ENCODE measurements at regions not wholly inside any gene's neighbourhood (a gene's known extent, or its start where the extent isn't known, plus 50 kb on each side); places are given as distances from the start of the nearest gene placed in this dataset.
"Not testable (repeated sequence)": the region's sequence is repeated elsewhere in the genome, so short reads cannot be mapped to it uniquely, and the experiment has no call there.

DNA sequence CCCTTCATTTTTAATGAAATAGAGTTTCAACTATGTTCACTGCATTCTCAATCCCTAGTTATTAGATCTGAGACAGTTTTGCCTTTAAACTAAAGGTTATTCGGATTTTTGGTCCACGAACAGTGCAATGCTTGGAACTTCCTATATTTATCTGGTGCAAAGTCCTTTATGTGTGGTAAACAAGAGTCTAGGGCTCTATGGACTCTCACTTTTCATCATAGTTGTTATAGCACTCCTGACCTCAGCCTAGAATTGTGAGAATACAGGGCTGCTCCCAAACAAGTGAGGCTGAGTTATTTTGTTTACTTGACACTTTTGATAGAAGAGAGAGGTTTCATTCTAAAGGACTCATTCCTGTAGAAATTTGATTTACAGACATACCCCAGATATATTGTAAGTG is 692.1 kb downstream of the TTLL7 start:
- FAIRE-seq; RAD21 ChIA-PET (ENCODE audit: unreplicated experiment); H3K27ac ChIP-seq (ENCODE audit: control insufficient read depth, insufficient read depth); H2AFZ ChIP-seq (ENCODE audit: control insufficient read depth, low read depth, low read length); H3K9me3 ChIP-seq (replicated peaks; ENCODE audit: control insufficient read depth, insufficient read depth, low read length); H4K20me1 ChIP-seq (ENCODE audit: control insufficient read depth, insufficient read depth); CTCF ChIA-PET; H3K4me1 ChIP-seq (ENCODE audit: control insufficient read depth, insufficient read depth, low read length); H3K36me3 ChIP-seq (ENCODE audit: control insufficient read depth in 2 of 2, insufficient read depth in 2 of 2, low read length in 1 of 2); in situ Hi-C loops (cut with MboI); intact Hi-C loops (cut with micrococcal nuclease; ENCODE audit: unreplicated experiment); SMC1A ChIA-PET (ENCODE audit: uncharacterized antibody, unreplicated experiment); H3K4me3 ChIP-seq; H3K4me2 ChIP-seq (ENCODE audit: control insufficient read depth, insufficient read depth); BruUV-seq (replicated peaks); DNase-seq (ENCODE audit: low read depth, low spot score); H3K27me3 ChIP-seq (replicated peaks in 1 of 2; ENCODE audit: control insufficient read depth in 2 of 2, insufficient read depth in 2 of 2, low read length in 1 of 2); H3K9ac ChIP-seq (ENCODE audit: control insufficient read depth, insufficient read depth, low read length); ATAC-seq; H3K79me2 ChIP-seq (ENCODE audit: control insufficient read depth, insufficient read depth, low read length); POLR2A ChIA-PET: not testable (repeated sequence)
- 62% methylated on average over 2 of the region's 2 CpGs for WGBS (ENCODE audit: insufficient coverage, insufficient replicate concordance, low lambda C conversion rate, missing lambda C conversion rate)

DNA sequence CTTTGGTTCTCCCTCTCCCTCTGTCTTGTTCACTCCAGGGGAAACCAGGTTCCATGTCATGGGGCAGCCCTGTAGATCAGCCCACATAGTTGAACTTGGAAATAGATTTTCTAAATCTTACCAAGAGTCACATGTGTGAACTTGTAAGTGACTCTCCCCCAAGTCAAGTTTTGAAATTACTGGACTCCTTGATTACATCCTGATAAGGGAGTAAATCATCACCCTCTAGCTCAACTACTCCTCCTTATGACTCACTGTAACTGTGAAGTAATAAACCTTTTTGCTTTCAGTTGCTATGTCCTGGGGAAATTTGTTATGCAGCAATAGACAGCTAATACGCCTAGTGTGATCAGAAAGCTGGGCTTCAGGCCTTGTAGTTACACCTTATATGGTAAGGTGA is 703.3 kb downstream of the TTLL7 start:
- ATAC-seq: peak; percentile 66
- H3K27ac ChIP-seq (ENCODE audit: control insufficient read depth, insufficient read depth); RAD21 ChIA-PET (ENCODE audit: unreplicated experiment); H3K4me2 ChIP-seq (ENCODE audit: control insufficient read depth, insufficient read depth); H3K79me2 ChIP-seq (ENCODE audit: control insufficient read depth, insufficient read depth, low read length); H3K4me3 ChIP-seq; POLR2A ChIA-PET; BruUV-seq (replicated peaks); H3K36me3 ChIP-seq (ENCODE audit: control insufficient read depth in 2 of 2, insufficient read depth in 2 of 2, low read length in 1 of 2); H3K9me3 ChIP-seq (replicated peaks; ENCODE audit: control insufficient read depth, insufficient read depth, low read length); FAIRE-seq; SMC1A ChIA-PET (ENCODE audit: uncharacterized antibody, unreplicated experiment); DNase-seq (ENCODE audit: low read depth, low spot score); in situ Hi-C loops (cut with MboI); H2AFZ ChIP-seq (ENCODE audit: control insufficient read depth, low read depth, low read length); CTCF ChIA-PET; H3K9ac ChIP-seq (ENCODE audit: control insufficient read depth, insufficient read depth, low read length); intact Hi-C loops (cut with micrococcal nuclease; ENCODE audit: unreplicated experiment); H3K4me1 ChIP-seq (ENCODE audit: control insufficient read depth, insufficient read depth, low read length); H4K20me1 ChIP-seq (ENCODE audit: control insufficient read depth, insufficient read depth); H3K27me3 ChIP-seq (replicated peaks in 1 of 2; ENCODE audit: control insufficient read depth in 2 of 2, insufficient read depth in 2 of 2, low read length in 1 of 2): not testable (repeated sequence)
- WGBS (ENCODE audit: insufficient coverage, insufficient replicate concordance, low lambda C conversion rate, missing lambda C conversion rate): 0% methylated on average over 1 of the region's 1 CpG

DNA sequence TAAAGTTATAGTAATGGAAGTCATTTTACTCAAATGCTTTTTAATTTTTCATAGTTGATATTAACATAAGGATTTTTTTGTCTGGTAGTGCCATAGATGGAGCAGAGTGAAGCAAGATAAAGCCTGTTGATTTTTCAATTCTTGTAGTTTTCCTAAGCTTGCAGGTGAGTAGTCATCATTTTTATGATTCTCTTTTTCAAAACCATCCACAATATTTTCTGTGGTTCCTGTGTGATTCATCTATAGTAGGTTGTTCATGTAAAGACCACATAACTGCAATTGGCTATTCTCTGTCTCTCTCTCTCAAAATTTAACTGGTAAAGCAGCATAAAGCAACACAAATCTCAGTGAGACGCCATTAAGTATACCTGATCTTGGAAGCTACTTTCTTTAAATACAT is 711.5 kb downstream of the TTLL7 start:
- RAD21 ChIA-PET (ENCODE audit: unreplicated experiment); SMC1A ChIA-PET (ENCODE audit: uncharacterized antibody, unreplicated experiment); DNase-seq (ENCODE audit: low read depth, low spot score); H3K27me3 ChIP-seq (replicated peaks in 1 of 2; ENCODE audit: control insufficient read depth in 2 of 2, insufficient read depth in 2 of 2, low read length in 1 of 2); H3K27ac ChIP-seq (ENCODE audit: control insufficient read depth, insufficient read depth); POLR2A ChIA-PET; H3K9me3 ChIP-seq (replicated peaks; ENCODE audit: control insufficient read depth, insufficient read depth, low read length); FAIRE-seq; in situ Hi-C loops (cut with MboI); H2AFZ ChIP-seq (ENCODE audit: control insufficient read depth, low read depth, low read length); CTCF ChIA-PET; H4K20me1 ChIP-seq (ENCODE audit: control insufficient read depth, insufficient read depth); H3K9ac ChIP-seq (ENCODE audit: control insufficient read depth, insufficient read depth, low read length); ATAC-seq; H3K4me1 ChIP-seq (ENCODE audit: control insufficient read depth, insufficient read depth, low read length); H3K4me2 ChIP-seq (ENCODE audit: control insufficient read depth, insufficient read depth); H3K4me3 ChIP-seq; intact Hi-C loops (cut with micrococcal nuclease; ENCODE audit: unreplicated experiment); H3K79me2 ChIP-seq (ENCODE audit: control insufficient read depth, insufficient read depth, low read length); H3K36me3 ChIP-seq (ENCODE audit: control insufficient read depth in 2 of 2, insufficient read depth in 2 of 2, low read length in 1 of 2); BruUV-seq (replicated peaks): not testable (repeated sequence)
- 0% methylated on average over 1 of the region's 1 CpG for WGBS (ENCODE audit: insufficient coverage, insufficient replicate concordance, low lambda C conversion rate, missing lambda C conversion rate)

DNA sequence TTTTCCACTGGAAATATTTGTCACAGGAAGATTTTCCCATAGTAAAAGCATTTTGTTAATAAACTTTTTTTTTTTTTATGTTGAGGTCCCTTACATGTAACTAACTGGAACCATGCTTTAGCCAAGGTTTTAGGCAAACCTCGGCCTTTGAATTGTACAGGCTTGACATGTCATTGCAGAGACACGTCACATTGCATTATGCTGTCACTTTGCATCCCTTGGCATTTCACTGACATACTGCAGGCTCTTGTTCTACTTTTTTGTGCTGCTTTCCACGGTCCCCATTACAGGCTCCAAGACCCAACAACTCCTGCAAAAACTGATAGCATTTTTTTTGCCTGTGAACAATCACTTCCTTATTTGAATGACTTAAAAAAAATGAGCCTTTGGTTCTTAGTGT is 724.3 kb downstream of the TTLL7 start:
- POLR2A ChIA-PET; H3K27ac ChIP-seq (ENCODE audit: control insufficient read depth, insufficient read depth); in situ Hi-C loops (cut with MboI); H3K4me1 ChIP-seq (ENCODE audit: control insufficient read depth, insufficient read depth, low read length); FAIRE-seq; CTCF ChIA-PET; H3K36me3 ChIP-seq (ENCODE audit: control insufficient read depth in 2 of 2, insufficient read depth in 2 of 2, low read length in 1 of 2); DNase-seq (ENCODE audit: low read depth, low spot score); BruUV-seq (replicated peaks); H3K79me2 ChIP-seq (ENCODE audit: control insufficient read depth, insufficient read depth, low read length); H3K9me3 ChIP-seq (replicated peaks; ENCODE audit: control insufficient read depth, insufficient read depth, low read length); H3K9ac ChIP-seq (ENCODE audit: control insufficient read depth, insufficient read depth, low read length); ATAC-seq; SMC1A ChIA-PET (ENCODE audit: uncharacterized antibody, unreplicated experiment); intact Hi-C loops (cut with micrococcal nuclease; ENCODE audit: unreplicated experiment); H3K4me2 ChIP-seq (ENCODE audit: control insufficient read depth, insufficient read depth); H3K27me3 ChIP-seq (replicated peaks in 1 of 2; ENCODE audit: control insufficient read depth in 2 of 2, insufficient read depth in 2 of 2, low read length in 1 of 2); H2AFZ ChIP-seq (ENCODE audit: control insufficient read depth, low read depth, low read length); H4K20me1 ChIP-seq (ENCODE audit: control insufficient read depth, insufficient read depth); H3K4me3 ChIP-seq; RAD21 ChIA-PET (ENCODE audit: unreplicated experiment): not testable (repeated sequence)
- 28% methylated on average over 2 of the region's 3 CpGs for WGBS (ENCODE audit: insufficient coverage, insufficient replicate concordance, low lambda C conversion rate, missing lambda C conversion rate)
